ENCODE measurements at regions not wholly inside any gene's neighbourhood (a gene's known extent, or its start where the extent isn't known, plus 50 kb on each side); places are given as distances from the start of the nearest gene placed in this dataset.
A peak's percentile ranks its signal among the peaks of the same experiment; 100 is the strongest.

- DNase-seq (ENCODE audit: low read depth) (no peak), FAIRE-seq (no peak)
- no peak for TF ChIP-seq CTCF (IDR thresholded peaks at IDR 0.05; ENCODE audit: insufficient read depth, low read length, severe bottlenecking)
- no peaks in the 10 kb centered on the region for H3K27me3 ChIP-seq (ENCODE audit: control insufficient read depth, insufficient read depth, low read length)
- no peak overlapping the region for H3K4me3 ChIP-seq (ENCODE audit: low read depth, low read length)
- H3K36me3 ChIP-seq (ENCODE audit: control insufficient read depth, insufficient read depth, low read length) = no peaks in the 10 kb centered on the region
Observed at GRCh38 chr3:132785292-132785691, 63.1 kb upstream of the NPHP3 start.

- no peaks in the 10 kb centered on the region for H3K27me3 ChIP-seq (ENCODE audit: control insufficient read depth, insufficient read depth, low read length)
- no peaks in the 10 kb centered on the region for H3K36me3 ChIP-seq (ENCODE audit: control insufficient read depth, insufficient read depth, low read length)
- DNase-seq (ENCODE audit: low read depth) (no peak), FAIRE-seq (no peak)
- no peak overlapping the region for H3K4me3 ChIP-seq (ENCODE audit: low read depth, low read length)
- TF ChIP-seq CTCF (IDR thresholded peaks at IDR 0.05; ENCODE audit: insufficient read depth, low read length, severe bottlenecking) = no peak
Observed at GRCh38 chr3:132784502-132785025, 62.4 kb upstream of the NPHP3 start.

GRCh38 chr3:132783152-132783551 is 60.9 kb upstream of the NPHP3 start:
- no peaks in the 10 kb centered on the region for H3K36me3 ChIP-seq (ENCODE audit: control insufficient read depth, insufficient read depth, low read length)
- FAIRE-seq (no peak), DNase-seq (ENCODE audit: low read depth) (no peak)
- peaks cover 1% of the 10 kb centered on the region for H3K27me3 ChIP-seq (ENCODE audit: control insufficient read depth, insufficient read depth, low read length)
- no peak for TF ChIP-seq CTCF (IDR thresholded peaks at IDR 0.05; ENCODE audit: insufficient read depth, low read length, severe bottlenecking)
- no peak overlapping the region for H3K4me3 ChIP-seq (ENCODE audit: low read depth, low read length)

- no peak for TF ChIP-seq CTCF (IDR thresholded peaks at IDR 0.05; ENCODE audit: insufficient read depth, low read length, severe bottlenecking)
- FAIRE-seq = no peak
- no peak overlapping the region for H3K4me3 ChIP-seq (ENCODE audit: low read depth, low read length)
- H3K36me3 ChIP-seq (ENCODE audit: control insufficient read depth, insufficient read depth, low read length) = no peaks in the 10 kb centered on the region
- peaks cover 1% of the 10 kb centered on the region for H3K27me3 ChIP-seq (ENCODE audit: control insufficient read depth, insufficient read depth, low read length)
- DNase-seq (ENCODE audit: low read depth) = no peak
Observed at GRCh38 chr3:132781922-132782321, 59.7 kb upstream of the NPHP3 start.

GRCh38 chr3:132777171-132777570 is 55.0 kb upstream of the NPHP3 start:
- H3K4me3 ChIP-seq (ENCODE audit: low read depth, low read length) = no peak overlapping the region
- FAIRE-seq (no peak), DNase-seq (ENCODE audit: low read depth) (no peak)
- peaks cover 1% of the 10 kb centered on the region for H3K27me3 ChIP-seq (ENCODE audit: control insufficient read depth, insufficient read depth, low read length)
- TF ChIP-seq CTCF (IDR thresholded peaks at IDR 0.05; ENCODE audit: insufficient read depth, low read length, severe bottlenecking) = no peak
- H3K36me3 ChIP-seq (ENCODE audit: control insufficient read depth, insufficient read depth, low read length) = no peaks in the 10 kb centered on the region

GRCh38 chr3:132773071-132773619 is 50.9 kb upstream of the NPHP3 start:
- DNase-seq (ENCODE audit: low read depth) (peak; percentile 22), FAIRE-seq (no peak)
- peaks cover 2% of the 10 kb centered on the region for H3K27me3 ChIP-seq (ENCODE audit: control insufficient read depth, insufficient read depth, low read length)
- TF ChIP-seq CTCF (IDR thresholded peaks at IDR 0.05; ENCODE audit: insufficient read depth, low read length, severe bottlenecking) = no peak
- no peak overlapping the region for H3K4me3 ChIP-seq (ENCODE audit: low read depth, low read length)
- no peaks in the 10 kb centered on the region for H3K36me3 ChIP-seq (ENCODE audit: control insufficient read depth, insufficient read depth, low read length)

Data from bronchial epithelial cell (primary cell).